NCI-H1417 treated with DMSO at 0.1 percent for 48 hours (cell line): ENCODE measurements at regions not wholly inside any gene's neighbourhood (a gene's known extent, or its start where the extent isn't known, plus 50 kb on each side); places are given as distances from the start of the nearest gene placed in this dataset.
A peak's percentile ranks its signal among the peaks of the same experiment; 100 is the strongest.
"Not testable (repeated sequence)": the region's sequence is repeated elsewhere in the genome, so short reads cannot be mapped to it uniquely, and the experiment has no call there.

ENCODE experiments used
- DNase-seq: peaks from one replicate; lab custom pipeline; 2025; lab: John Stamatoyannopoulos, UW

DNA sequence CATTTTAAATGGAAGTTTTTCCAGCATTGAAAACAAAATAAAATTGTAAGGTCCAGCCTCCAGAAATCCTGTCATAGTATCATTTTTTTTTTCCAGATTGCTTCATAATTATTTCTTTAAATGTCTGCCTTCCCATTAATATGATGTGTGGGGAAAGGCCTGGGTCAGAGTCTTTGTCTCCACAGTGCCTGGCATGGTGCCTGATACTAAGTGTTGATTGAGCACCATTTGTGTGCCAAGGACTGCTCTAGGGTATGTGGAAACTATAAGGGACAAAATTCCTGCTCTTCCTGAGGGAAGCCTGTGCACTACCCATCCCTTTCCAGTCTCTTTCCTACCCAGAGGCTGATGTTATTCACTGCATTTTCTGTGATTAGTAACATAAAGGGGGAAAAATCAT is 53.1 kb upstream of the BEND4 start:
- no peak for DNase-seq

DNA sequence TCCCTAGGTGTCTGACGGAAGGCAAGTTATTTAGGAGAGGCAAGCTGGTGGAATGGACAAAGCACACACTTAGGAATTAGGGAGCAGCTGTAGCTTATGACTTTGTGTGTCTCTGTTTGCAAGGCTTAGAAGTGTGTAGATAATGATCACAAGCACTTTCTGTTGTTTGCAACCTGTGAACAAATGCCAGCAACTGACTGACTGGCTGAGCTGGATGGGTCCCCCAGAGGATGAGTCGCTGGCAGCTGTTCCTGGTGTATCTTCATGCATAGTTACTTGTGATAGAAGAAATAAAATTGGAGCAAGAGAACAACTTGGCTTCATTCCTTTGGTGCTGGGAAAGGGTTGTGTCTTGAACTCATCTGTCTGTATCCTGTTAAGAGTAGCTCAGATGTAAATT is 64.2 kb upstream of the BEND4 start:
- no peak for DNase-seq

DNA sequence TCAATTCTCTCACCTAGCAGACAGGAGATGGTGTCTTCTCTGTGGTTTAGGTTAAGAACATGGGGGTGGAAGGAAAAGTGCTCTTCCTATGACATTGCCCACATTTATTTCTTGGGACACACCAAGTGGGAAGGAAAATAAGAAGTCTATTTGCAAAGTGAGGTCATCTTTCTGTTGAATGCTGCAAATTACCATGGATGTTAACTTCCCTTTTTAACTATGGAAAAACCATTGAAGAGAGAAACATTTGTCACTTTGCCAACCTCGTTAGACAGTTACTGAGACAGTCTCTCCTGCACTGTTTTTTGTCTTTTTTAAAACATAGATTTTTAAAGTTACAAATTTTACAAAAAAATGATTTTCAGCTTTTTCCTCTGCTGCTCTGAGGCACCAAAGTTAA is 72.8 kb upstream of the BEND4 start:
- DNase-seq = no peak

DNA sequence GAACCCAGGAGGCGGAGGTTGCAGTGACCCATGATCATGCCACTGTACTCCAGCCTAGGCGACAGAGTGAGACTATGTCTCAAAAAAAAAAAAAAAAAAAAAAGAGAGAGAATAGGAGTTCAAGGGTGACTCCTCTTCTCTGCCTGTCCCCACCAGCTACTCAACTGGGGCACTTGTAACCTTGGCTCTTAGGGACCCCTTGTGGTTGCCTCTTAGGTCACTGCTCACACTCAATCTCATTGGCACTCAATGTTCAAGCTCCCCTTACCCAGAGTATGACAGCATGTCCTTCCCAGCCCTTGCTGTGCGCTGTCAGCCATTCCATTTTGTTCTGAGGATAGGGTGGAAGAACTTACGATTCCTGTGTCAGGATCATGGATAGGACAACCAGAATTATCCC is 82.4 kb upstream of the BEND4 start:
- no peak for DNase-seq

DNA sequence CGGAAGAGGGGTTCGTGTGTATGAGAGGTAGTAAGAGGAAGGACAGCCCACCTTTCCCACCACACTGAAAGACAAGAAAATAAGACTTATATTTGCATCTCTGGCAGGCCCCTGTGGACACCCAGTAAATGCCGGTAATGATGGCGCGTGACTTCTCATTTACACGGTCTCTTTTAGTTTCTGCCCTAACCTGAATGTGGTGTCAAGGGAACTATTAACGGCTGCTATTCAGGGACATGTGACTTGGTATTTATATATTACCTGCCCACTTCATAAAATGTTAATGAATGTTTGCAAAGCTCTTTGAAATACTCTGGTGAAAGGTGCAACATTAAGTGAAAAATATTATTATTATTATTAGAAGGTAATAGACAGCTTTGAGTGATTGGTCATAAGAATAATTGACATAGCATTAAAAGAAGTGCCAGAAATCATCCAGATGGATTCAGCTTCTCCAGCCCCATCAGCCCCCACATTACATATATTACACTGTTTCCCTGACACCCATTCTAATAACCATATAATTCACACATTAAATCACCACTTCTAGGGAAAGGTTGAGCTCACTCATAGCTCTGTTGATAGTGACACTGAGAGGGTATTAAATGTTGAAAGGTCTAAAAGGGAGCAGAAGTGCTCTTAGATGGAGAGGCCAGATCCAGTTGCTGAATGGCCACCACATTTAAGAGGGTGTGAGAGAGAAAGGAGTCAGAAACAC is 83.0 kb upstream of the BEND4 start:
- peak; percentile 89 for DNase-seq

DNA sequence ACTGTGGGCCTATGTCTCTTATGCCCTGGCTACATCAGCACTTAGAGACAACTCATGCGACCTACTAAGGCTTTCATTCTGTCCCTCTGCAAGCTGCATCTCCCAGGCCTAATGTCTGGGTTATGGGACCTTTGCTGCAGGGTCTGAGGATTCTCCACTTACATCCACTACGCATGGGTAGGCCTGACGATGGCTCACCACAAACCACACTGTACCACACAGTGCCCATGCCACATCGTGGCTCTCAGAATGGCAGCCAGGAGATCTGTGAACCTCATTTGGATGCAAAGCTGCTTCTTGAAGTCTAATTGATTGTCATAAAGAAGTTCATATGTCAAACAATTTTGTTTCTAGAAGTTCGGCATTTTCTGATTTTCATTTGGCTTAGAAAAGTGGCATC is 84.6 kb upstream of the BEND4 start:
- DNase-seq = no peak

DNA sequence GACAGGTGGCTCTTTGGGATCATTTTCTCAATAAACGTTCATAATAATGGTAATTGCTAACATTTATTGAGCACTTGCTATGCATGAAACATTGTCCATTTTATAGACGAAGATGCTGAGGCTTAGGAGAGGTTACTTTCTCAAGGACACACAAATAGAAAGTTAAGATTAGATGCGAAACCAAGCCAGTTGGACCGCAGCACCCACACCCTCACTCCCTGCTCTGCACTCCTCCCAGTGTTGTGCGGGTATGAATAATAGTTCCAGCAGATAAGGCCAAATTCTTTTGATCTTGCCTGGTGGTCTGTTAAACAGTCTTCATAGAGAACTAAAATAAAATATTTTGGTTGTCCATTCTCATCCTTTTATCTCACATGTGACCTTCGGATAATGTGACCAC is 85.0 kb upstream of the BEND4 start:
- DNase-seq = no peak

DNA sequence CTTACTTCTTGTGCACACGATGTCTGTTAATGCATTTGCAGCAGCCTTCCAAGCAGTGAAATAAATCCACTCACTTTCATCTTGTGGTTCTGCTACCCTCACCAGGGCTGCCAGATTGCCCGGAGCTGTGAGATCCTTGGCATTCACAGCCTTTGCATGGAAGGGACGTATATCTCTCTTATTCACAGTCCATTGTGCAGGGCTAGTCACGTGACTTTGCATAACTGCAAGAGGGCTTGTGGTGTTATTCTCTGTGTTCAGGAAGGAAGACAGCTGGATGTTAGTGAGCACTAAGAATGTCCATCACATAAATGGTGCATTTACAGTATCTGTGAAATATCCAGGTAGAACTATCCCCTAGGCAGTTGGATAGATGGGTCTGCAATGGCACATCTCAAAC is 96.5 kb upstream of the BEND4 start:
- no peak for DNase-seq

DNA sequence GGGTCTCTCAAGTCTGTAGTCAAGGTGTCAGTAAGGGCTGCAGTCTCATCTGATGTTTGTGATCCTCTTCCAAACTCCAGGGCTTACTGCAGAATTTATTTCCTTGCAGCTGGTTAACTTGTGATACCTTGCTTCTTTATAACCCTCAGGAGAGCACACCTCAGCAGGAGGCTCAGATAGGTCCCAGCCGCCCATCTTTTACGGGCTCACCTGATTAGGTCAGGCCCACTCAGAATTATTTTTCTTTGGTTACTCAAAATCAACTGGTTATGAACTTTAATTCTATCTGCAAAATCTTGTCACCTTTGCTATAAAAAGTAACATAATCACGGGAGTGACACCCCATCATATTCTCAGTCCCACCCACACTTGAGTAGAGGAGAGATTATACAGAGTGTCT is 99.9 kb upstream of the BEND4 start:
- DNase-seq = no peak

DNA sequence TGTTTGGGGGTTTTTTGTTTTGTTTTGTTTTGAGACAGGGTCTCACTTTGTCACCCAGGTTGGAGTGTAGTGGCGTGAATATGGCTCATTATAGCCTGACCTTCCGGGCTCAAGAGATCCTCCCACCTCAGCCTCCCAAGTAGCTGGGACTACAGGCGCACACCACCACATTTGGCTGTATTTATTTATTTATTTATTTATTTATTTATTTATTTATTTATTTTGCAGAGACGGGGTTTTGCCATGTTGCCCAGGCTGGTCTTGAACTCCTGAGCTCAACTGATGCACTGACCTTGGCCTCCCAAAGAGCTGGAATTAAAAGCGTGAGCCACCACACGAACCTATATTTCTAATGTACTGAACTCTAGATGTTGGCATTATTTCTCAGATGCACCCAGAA is 105.2 kb upstream of the BEND4 start:
- not testable (repeated sequence) for DNase-seq

DNA sequence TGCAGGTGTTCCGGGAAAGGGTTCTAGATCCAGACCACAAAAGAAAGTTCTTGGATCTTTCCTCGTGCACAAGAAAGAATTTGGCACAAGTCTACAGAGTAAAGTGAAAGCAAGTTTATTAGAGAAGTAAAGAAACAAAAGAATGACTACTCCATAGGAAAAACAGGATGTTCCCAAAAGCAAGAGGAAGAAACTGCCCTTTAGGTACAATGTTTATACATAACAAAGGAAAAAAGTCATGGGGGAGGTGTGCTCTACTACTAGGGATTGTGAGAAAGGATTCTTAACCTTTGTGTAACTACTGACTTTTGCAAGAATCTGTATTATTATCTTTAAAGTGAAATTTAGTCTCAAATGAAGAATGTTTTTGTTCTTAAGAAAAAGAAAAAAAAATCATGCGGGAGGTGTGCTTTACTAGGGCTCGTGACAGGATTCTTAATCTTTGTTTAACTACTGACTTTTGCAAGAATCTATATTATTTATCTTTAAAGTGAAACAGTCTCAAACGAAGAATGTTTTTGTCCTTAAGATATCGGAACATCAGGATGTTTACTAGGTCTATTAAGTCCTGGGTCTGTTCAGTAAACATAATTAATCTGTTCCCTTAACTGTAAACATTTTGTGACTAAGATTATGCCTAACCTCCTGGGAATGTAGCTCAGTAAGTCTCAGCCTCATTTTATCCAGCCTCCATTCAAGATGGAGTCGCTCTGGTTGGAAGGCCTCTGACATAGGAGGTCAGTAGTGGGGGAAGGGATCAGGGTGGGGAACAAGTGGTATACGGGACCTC is 110.4 kb upstream of the BEND4 start:
- DNase-seq = no peak

DNA sequence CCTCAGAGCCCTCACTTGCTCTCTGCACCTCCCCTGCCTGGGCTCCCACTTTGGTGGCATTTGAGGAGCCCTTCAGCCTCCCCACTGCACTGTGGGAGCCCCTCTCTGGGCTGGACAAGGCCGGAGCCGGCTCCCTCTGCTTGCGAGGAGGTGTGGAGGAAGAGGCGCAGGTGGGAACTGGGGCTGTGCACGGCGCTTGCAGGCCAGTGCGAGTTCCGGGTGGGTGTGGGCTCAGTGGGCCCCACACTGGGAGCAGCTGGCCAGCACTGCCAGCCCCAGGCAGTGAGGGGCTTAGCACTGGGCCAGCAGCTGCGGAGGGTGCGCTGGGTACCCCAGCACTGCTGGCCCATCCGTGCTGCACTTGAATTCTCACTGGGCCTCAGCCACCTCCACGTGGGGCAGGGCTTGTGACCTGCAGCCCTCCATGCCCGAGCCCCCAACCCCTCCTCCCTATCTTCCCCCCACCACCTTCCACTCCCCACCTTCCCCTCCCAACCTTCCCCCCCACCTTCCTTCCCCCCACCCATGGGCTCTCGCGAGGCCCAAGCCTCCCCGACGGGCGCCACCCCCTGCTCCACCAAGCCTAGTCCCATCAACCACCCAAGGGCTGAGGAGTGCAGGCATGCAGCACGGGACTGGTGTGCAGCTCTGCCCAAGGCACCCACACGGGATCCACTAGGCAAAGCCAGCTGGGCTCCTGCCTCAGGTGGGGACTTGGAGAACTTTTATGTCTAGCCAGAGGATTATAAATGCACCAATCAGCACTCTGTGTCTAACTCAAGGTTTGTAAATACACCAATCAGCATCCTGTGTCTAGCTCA is 113.5 kb upstream of the BEND4 start:
- DNase-seq = no peak

DNA sequence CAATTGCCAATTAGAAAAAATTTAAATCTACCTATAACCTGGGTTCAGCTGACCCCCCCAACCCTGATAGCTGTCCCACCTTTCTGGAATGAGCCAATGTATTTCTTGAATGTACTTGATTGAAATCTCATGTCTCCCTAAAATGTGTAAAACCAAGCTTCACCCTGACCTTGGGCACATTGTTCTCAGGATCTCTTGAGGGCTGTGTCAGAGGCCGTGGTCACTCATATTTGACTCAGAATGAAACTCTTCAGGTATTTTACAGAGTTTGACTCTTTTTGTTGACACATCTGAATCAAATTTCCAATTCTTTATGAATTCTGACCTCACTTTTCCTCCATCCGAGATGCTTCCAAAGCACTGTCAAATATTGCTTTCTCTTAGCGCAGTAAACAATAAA is 115.3 kb upstream of the BEND4 start:
- no peak for DNase-seq

DNA sequence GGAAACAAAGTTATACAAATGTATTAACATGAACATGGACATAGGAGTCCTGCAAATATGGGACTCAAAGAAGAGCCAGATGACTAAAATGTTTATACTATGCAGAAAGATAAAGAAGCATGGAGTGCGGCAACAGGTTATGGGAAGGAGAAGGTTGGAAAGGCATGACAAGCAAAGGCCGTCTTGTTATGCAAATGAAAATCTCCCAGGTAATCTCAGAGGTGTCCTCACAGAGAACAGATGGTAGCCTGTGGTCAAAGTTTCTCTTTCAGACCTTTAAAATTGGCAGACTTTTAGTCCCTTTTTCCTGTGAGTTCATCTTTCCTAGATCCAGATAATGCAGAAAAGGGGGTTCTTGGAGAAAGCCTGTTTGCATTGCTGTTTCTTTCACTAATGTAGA is 116.4 kb upstream of the BEND4 start:
- DNase-seq = no peak

DNA sequence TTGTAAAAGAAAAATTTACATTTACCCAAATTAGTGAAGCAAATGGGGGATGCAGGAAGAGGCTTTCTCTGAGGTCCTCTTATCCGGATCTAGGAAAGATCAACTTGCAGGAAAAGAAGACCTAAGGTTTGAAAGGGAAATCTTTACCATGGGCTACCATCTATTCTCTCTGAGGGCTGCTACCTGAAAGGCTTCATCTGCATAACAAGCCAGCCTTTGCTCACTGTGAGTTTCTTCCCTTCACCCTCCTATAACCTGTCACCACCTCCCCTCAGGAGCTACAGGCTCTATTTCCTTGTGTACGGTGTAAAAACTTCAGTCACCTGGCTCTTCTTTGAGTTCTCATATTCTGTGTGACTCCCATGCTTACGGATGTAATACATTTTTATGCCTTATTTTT is 118.6 kb upstream of the BEND4 start:
- DNase-seq = no peak

DNA sequence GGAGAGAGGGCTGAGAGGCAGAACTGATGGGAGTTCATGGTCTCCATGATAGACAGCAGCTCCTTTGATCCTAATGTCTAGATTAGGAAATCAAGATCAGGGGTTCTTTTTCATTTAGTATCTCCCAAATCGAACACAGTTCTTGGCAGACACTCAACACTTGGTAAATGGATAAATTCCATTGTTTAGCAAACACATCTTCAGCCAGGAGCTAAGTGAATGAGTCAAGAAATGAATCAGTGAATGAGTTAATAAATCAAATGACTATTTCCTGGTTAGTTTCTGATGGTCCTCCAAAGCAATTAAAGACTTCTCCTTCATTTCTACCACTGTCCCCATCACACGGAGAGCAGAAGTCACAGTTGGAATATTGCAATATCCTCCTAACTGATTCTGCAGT is 120.0 kb upstream of the SHISA3 start:
- no peak for DNase-seq

DNA sequence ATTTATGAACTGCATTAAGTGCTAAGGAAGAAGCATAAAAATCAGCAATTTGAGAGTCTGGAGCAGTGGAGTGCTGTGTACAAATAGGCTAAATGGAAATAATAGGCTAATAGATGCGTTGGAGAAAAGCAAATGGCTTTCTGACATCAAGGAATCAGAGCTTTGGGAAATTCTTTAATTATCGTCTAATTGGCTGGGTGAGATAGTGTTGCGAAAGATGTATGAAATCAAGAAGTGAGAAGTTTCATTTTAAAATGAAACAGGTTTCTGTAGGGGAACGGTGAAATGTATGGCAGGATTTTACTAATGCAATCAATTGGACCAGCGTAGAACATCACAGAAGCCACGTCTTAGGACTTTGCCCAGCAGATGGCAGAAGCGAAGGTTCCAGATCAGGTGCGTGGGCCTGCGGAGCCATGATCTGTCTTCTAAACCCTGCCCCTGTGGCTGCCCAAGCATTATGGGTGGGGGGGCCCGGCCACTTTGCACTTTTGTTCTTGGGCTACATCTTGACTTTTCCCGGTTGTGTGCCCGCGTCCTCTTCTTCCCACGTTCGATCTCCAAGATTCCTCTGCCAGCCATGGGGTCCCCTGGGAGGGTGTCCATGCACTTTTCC is 118.5 kb upstream of the SHISA3 start:
- DNase-seq = no peak

DNA sequence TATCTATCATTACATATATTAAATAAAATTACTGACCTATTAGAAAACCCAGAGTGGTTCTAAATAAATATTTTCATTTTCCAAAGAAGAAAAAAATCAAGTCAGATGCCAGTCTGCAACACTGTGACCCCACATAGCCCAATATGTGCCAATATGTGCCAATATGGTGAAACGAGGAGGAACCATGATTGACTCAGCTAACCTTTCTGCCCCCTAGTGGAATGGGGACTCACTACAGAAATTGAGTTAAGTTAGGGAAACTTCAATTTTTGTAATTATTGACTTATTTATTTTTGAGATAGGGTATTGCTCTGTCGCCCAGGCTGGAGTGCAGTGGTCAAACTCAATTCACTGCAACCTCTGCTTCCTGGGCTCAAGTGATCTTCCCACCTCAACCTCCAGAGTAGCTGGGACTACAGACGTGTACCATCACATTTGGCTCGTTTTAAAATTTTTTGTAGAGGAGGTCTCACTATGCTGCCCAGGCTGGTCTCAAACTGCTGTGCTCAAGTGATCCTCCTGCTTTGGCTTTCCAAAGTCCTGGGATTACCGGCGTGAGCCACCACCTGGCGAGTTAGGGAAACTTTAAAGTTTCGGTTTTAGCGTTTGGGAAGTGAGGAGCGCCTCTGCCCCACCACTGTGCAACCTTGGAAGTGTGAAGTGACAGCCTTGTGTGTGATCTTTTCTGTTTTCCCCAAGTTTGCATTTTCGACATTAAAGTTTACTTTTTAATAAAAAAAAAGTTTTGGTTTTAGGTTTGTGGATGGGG is 116.8 kb upstream of the SHISA3 start:
- DNase-seq = no peak

DNA sequence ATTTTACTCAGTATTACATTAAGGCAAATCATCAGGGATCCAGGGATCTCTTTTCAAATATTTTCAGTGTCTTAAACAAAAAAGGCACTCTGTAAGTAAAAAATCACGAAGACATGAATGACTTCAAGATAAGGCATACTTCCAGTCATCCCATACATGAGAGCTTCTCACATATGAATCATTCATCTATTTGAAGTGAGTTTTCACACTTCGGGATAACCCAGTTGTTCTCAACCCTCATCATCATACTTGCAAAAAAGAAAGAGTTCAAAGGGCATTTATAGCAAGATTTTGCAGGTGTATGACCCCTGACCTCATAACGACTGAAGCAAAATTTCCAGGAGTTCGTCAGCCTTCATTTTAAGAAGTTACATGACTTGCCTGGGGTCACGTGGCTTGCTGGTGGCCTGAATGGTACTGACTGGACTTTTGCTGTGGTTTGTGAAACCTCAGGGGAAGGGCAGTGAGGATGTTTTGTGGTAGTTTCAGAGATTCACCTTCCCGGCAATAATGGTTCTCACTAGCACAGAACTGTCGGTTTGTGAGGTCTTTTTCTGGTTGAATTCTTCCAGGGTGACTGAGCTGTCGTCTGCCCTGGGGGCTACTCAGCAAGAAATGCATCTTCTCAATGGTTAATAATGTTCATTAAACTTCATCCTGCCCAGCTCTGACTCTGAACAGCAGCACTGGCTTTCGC is 115.8 kb upstream of the SHISA3 start:
- no peak for DNase-seq

DNA sequence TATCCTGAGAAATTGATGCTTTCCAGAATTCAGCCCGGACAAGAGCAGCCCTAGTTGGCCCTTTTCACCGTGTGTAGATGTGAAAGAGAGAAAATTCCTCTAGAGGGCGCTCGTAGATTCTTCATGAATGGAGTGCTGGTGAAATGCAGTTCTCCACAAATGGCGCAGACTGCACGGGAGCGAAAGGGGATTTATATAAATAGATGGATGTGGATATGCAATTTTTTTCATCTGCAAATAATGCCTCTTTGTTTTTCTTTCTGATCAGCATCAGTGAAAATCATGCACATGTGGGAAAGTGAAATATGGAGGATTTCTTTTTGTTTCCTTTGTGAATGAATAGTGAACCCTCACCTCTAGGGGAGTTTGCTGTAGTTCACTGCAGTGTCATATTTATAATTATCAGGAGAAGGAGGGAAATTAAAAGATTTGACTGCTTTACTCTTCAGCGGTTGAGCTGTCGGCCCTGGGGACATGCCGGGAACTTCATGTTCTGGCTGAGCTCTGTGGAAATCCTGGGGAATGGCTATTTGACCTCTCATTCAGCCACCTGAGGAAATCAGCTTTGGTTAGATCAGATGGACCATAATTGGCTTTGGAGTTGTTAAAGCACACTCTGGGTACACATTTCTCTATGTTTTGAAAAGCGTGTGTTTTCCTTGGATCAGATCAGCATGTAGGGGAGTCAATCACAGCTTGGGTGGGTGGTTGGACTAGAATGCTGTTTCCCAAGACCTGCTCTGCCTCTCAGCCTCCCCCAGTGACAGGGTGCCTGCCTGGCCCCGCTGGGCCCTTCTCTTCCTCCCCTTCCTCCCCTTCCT is 115.0 kb upstream of the SHISA3 start:
- DNase-seq = peak; percentile 62
